GM21447 (cell line): ENCODE measurements at regions not wholly inside any gene's neighbourhood (a gene's known extent, or its start where the extent isn't known, plus 50 kb on each side); places are given as distances from the start of the nearest gene placed in this dataset.
A peak's percentile ranks its signal among the peaks of the same experiment; 100 is the strongest.
"Not testable (repeated sequence)": the region's sequence is repeated elsewhere in the genome, so short reads cannot be mapped to it uniquely, and the experiment has no call there.

Source experiments
- ATAC-seq: cut with Tn5 transposase; IDR thresholded peaks from one replicate; pipeline ENCODE4 v1.9.1; 2021; ENCODE audit not compliant: unreplicated experiment

- no peak for ATAC-seq
Measured at GRCh38 chr18:54433368-54433767, 75.7 kb downstream of the C18orf54 start.

DNA sequence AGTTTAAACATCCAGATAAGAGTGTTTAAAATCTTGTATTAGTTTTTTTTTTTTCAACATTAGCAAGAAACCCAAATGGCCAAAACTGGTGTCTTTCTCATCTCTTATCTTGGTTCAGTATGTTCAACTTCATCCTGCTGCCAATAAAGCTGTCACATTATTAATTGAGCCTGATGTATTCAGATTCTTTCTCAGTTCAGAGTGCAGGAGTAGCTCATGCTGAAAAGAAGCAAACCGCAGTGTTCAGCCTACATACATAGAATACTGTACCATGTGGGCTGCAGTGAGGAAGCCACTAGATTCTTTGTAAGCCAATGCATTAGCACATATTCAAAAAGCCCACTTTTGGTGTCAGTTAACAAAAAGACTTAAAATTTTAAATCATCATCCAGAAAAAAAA, 76.2 kb downstream of the C18orf54 start:
- ATAC-seq = no peak

- no peak for ATAC-seq
Measured at GRCh38 chr18:54434453-54434852, 76.7 kb downstream of the C18orf54 start.

DNA sequence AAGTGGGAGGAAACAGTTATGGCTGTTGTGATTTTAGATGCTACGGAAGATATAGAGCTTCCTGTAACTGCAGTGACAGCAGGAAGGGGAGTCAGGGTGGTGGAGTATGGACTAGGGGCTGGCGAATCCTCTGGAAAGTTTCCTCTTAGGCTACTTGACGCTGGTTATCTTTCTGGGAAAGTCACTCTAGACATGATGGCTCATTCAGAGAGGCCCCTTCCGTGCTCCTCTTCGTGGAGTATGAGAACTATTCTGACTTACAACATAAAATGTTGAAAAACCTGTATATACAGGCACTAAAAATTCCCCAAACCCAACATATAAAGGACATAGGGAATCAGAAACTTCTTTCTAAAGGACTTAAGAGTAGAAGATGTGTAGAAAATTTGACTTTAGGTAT, 78.8 kb downstream of the C18orf54 start:
- ATAC-seq = no peak

DNA sequence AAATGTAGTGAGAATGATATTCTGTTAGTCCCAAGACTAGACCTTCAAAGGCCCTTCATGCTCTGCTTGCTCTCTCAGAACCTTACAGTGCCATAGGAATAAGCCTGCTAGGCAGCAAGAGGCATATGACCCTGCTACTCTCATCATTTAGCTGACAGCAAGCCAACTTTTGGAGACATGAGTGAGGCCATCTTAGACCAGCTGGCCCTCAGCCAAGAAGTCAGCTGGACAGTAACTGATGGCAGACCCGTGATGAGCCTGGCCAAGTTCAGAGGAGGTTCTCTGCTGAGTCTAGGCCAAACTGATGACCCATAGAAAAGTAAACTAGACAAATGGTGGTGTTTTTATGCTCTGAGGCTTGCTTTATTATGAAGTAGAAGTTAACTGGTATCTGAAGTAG, 82.6 kb downstream of the C18orf54 start:
- ATAC-seq = no peak

- peak; percentile 74 for ATAC-seq
Measured at GRCh38 chr18:54444319-54444914, 86.7 kb downstream of the C18orf54 start.

DNA sequence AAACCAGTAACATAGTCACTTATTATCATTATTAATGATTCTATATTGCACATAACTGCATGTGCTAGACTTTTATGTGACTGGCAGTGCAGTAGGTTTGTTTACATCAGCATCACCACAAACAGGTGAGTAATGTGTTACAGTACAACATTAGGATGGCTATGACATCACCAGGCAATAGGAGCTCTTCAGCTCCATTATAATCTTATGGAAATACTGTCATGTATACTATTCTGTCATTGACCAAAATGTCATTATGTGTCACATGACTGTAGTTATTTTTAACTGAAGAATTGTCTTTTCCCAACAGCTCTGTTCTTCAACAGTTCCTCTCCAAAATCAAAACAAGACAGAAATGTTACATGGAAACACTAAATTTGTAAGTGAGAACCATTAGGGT, 96.3 kb downstream of the C18orf54 start:
- ATAC-seq = no peak

- no peak for ATAC-seq
Measured at GRCh38 chr18:54465502-54465901, 107.8 kb downstream of the C18orf54 start.

- no peak for ATAC-seq
Measured at GRCh38 chr18:54466248-54467005, 108.7 kb downstream of the C18orf54 start.

DNA sequence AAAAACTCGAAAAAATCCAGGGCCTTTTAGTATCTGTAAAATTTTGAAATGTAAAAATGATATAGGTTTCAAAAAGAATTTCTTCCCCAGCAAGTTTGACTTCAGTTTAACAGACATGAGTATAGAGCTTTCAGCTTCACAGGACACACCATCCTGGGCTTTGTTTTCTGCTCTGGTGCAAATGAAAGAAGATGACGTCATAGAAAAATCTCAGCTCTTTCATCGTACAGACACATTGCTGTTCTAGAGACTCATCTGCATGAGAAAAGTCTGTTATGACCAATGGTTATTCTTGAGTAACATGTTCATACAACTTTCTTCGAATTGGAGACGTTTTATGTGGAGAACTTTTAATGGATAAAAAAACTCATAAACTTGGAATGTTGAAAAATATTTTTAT, 111.7 kb upstream of the DYNAP start:
- no peak for ATAC-seq

DNA sequence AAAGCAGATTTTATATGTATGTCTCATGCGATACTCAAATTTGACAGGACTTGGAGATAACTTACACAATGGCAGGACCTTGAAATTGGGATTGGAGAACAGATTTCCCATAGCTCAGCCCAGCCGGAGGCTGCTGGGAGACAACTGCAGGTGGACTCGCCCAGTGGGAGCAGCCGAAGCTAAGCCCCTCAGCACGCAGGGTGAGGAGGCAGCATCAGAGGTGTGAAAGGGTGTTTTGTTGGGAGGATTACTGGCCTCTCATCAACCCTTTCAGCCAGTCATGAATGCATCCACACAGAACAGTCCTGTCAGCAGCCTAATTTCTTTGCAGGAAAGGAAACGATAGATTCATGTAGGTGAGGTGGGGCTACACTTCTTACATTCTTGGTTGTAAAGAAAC, 110.4 kb upstream of the DYNAP start:
- no peak for ATAC-seq

- not testable (repeated sequence) for ATAC-seq
Measured at GRCh38 chr18:54502451-54502850, 88.6 kb upstream of the DYNAP start.

GRCh38 chr18:54503131-54503894, 87.7 kb upstream of the DYNAP start:
- no peak for ATAC-seq

DNA sequence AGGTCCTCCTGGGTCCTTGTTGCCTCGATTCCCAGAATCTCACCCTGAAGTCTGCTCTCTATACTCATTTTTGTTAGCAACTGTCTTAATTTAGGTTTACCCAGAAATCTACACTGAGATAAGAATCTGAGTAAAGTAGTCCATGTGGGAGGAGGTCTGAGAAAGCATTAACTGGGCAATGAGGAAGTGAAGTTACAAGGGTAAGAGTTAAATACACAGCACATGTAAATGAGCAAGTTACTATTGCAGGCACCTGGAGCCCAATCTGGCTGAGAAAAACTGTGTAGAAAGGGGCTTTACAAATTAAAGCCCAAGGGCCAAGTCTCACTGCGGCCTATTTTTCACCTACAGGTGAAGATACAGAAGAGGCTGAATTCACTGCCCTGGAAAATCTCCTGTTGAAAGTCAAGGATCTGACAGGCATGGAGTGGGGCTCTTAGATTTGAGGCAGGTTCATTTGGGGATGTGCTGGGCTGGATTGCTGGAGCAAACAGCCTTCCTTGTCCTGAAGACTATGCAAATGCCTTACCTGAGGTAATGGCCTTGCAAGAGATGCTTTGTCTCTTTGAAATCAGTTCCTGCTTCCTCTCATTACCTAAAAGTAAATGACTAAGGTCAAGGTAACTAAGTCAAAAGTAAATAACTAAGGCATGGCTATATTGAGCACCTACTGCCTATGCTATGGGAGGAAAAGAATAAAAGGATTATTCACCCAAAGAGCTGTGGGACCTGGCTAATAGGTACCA, 84.4 kb upstream of the DYNAP start:
- ATAC-seq = no peak

- ATAC-seq = no peak
Measured at GRCh38 chr18:54509793-54510192, 81.3 kb upstream of the DYNAP start.

GRCh38 chr18:54515149-54515548, 75.9 kb upstream of the DYNAP start:
- no peak for ATAC-seq

GRCh38 chr18:54517521-54517920, 73.5 kb upstream of the DYNAP start:
- ATAC-seq = no peak

DNA sequence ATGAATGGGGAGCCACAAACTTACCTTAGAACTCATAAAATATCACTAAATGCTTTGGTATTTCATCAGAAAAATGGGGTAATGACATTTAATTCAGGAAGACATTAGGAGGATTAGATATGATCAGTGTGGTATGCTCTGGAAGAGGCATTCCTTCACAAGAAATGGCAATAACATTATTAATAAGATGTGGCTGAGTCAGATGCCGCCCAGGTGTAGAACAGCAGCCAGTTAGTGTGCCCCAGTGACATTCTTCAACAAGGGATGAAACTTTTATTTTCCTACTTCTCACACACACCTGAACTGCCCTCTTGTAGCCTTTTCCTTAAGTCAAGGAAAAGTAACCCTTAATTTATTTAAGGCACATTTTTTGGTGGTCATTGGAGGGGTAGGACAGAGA, 69.2 kb upstream of the DYNAP start:
- ATAC-seq = no peak

DNA sequence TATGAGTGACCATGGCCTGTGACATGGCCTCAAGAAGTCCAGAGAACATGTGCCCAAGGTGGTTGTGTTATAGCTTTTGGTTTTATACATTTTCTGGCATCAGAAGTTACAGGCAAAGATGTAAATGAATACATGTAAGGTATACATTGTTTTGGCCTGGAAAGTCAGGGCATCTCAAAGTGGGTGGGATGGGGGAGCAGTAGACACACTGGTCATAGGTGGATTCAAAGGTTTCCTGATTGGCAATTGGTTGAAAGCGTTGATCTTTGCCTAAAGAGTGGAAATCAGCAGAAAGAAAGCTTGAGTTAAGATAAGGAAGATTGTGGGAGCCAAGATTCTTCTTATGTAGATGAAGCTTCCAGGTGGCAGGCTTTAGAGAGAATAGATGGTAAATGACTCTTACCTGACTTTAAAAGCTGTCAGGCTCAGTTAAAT, 62.1 kb upstream of the DYNAP start:
- ATAC-seq = no peak

DNA sequence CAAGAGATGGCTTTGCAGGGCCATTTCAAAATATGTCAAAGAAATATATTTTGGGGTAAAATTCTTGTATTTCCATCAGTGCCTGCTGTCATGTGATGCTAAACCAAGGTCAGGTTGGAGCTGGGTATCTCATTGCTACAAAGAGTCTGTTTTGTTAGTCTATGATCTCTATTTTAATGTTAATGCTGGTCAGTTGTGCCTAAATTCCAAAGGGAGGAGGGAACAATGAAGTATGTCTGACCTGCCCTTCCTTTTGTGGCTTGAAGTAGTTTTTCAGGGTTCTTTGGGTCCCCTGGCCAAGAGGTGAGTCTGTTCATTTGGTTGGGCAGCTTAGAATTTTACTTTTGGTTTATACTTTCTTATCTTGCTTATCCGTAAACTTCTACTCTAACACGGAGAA, 61.6 kb upstream of the DYNAP start:
- no peak for ATAC-seq

DNA sequence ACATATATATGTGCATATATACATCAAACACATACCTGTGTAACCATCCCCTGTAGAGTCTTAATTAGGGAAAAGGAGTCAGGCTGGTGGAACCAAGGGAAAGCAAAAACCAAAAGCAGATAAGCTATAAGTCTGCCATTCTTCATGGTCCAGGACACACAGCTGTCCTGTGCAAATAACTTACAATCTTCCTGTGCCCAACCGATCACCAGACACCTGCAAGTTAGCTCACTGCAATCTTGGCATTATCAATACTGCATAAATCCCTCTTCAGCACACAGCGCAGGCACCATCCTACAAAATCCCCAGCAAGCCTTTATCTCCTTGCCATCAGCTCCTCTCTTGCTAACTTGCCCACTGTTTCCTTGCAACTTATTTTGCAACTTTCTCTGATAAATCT, 60.8 kb upstream of the DYNAP start:
- ATAC-seq = no peak
